Keratinocyte (primary cell): ENCODE measurements at regions not wholly inside any gene's neighbourhood (a gene's known extent, or its start where the extent isn't known, plus 50 kb on each side); places are given as distances from the start of the nearest gene placed in this dataset.
"Not testable (repeated sequence)": the region's sequence is repeated elsewhere in the genome, so short reads cannot be mapped to it uniquely, and the experiment has no call there.

Source experiments
- CTCF ChIP-seq, 3 experiments: IDR thresholded peaks in 1 of 3; conservative IDR thresholded peaks in 1 of 3; optimal IDR thresholded peaks in 1 of 3; 2 replicates in 2 of 3; 3 replicates in 1 of 3; pipeline versions ENCODE3 to v1.5.1; 2011; ENCODE audit warnings: low read length in 3 of 3, mild to moderate bottlenecking in 3 of 3, moderate library complexity in 2 of 3, control low read depth in 1 of 3, inconsistent platforms in 1 of 3; ENCODE audit not compliant: insufficient read depth in 2 of 3; ENCODE audit errors: extremely low read depth in 1 of 3
- EZH2 ChIP-seq: IDR thresholded peaks from one replicate; pipeline ENCODE4 v1.6.1; 2012; ENCODE audit warnings: inconsistent platforms, mild to moderate bottlenecking, low read length, moderate library complexity

DNA sequence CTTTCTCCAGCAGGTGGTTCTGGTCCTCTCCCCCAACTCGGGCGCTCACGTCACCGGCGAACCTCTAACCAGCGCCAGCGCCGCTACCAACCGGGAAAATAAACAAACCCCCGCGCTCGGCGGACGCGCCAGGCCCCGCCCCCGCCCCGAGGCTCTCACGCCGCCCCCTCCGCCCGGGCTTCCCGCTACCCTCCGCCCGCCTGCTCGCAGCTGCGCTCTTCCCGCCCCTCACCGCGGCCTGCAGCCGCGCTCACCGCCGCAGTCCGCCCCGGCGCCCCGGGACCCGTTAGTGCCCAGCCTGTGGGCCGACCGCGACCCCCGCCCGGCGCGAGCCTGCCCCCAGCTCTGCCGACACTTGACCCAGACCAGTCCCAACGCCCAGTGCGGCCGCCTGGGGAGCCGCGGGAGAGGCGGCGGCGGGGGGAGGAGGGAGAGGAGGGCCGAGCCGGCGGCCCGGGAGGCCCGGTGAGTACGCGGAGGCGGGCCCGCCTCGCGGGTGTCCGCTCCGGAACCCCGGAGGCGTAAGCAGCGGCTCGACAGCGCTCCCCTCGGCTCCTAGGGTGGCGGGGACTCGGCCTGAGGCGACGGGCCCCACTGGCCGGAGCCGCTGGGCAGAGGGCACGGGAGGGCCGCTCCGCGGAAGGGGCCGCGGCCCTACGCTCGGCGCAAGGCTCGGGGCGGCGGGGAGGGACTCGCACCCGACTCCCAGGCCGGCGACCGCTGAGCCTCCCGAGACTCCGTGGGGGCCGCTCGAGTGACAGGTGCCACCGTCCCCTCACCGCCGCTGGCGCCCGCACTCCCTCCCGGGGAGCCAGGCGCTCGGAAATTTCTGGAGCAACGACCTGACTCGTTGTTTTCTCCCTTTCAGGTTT lies 63.6 kb upstream of the AGTPBP1 start:
- TF ChIP-seq CTCF (optimal IDR thresholded peaks at IDR 0.05 in 1 of 3, IDR thresholded peaks at IDR 0.05 in 1 of 3, conservative IDR thresholded peaks at IDR 0.05 in 1 of 3; ENCODE audit: extremely low read depth in 1 of 3, insufficient read depth in 2 of 3, low read length in 3 of 3); EZH2: not testable (repeated sequence)
